ENCODE measurements at regions not wholly inside any gene's neighbourhood (a gene's known extent, or its start where the extent isn't known, plus 50 kb on each side); places are given as distances from the start of the nearest gene placed in this dataset.
A peak's percentile ranks its signal among the peaks of the same experiment; 100 is the strongest.
"Not testable (repeated sequence)": the region's sequence is repeated elsewhere in the genome, so short reads cannot be mapped to it uniquely, and the experiment has no call there.

GRCh38 chr2:62321380-62322289, 125.7 kb downstream of the B3GNT2 start:
- H3K4me1 Mint-ChIP-seq (ENCODE audit: low read depth): peaks cover 6% of the 10 kb centered on the region
- no peak for DNase-seq (ENCODE audit: low spot score)

GRCh38 chr2:62320657-62321357, 124.9 kb downstream of the B3GNT2 start:
- no peaks in the 10 kb centered on the region for H3K27me3 Mint-ChIP-seq (ENCODE audit: low read depth)
- peaks cover 10% of the 10 kb centered on the region for H3K9me3 Mint-ChIP-seq
- no peak overlapping the region for H3K4me3 Mint-ChIP-seq

More at GRCh38 chr2:62321380-62322289, 125.7 kb downstream of the B3GNT2 start:
- H3K27me3 Mint-ChIP-seq (ENCODE audit: low read depth): no peaks in the 10 kb centered on the region
- no peak overlapping the region for H3K4me3 Mint-ChIP-seq
- no peak overlapping the region for H3K27ac Mint-ChIP-seq
- peaks cover 12% of the 10 kb centered on the region for H3K9me3 Mint-ChIP-seq
- H3K36me3 Mint-ChIP-seq (ENCODE audit: low read depth): no peaks in the 10 kb centered on the region

GRCh38 chr2:62320137-62320536, 124.2 kb downstream of the B3GNT2 start:
- H3K4me1 Mint-ChIP-seq (ENCODE audit: low read depth); H3K9me3 Mint-ChIP-seq; H3K27ac Mint-ChIP-seq; DNase-seq (ENCODE audit: low spot score); H3K36me3 Mint-ChIP-seq (ENCODE audit: low read depth); H3K27me3 Mint-ChIP-seq (ENCODE audit: low read depth); H3K4me3 Mint-ChIP-seq: not testable (repeated sequence)

More at GRCh38 chr2:62320657-62321357, 124.9 kb downstream of the B3GNT2 start:
- no peak overlapping the region for H3K27ac Mint-ChIP-seq
- DNase-seq (ENCODE audit: low spot score): no peak
- H3K4me1 Mint-ChIP-seq (ENCODE audit: low read depth): peaks cover 6% of the 10 kb centered on the region
- H3K36me3 Mint-ChIP-seq (ENCODE audit: low read depth): no peaks in the 10 kb centered on the region

- no peak overlapping the region for H3K27ac Mint-ChIP-seq
- H3K4me1 Mint-ChIP-seq (ENCODE audit: low read depth): peaks cover 14% of the 10 kb centered on the region
- H3K27me3 Mint-ChIP-seq (ENCODE audit: low read depth): no peaks in the 10 kb centered on the region
- H3K4me3 Mint-ChIP-seq: no peak overlapping the region
- H3K9me3 Mint-ChIP-seq: no peaks in the 10 kb centered on the region
- no peaks in the 10 kb centered on the region for H3K36me3 Mint-ChIP-seq (ENCODE audit: low read depth)
- no peak for DNase-seq (ENCODE audit: low spot score)
These were observed 123.2 kb downstream of the B3GNT2 start for GRCh38 chr2:62319070-62319469.

- H3K27ac Mint-ChIP-seq: no peak overlapping the region
- peaks cover 23% of the 10 kb centered on the region for H3K4me1 Mint-ChIP-seq (ENCODE audit: low read depth)
- no peaks in the 10 kb centered on the region for H3K27me3 Mint-ChIP-seq (ENCODE audit: low read depth)
- H3K9me3 Mint-ChIP-seq: no peaks in the 10 kb centered on the region
- no peak overlapping the region for H3K4me3 Mint-ChIP-seq
- H3K36me3 Mint-ChIP-seq (ENCODE audit: low read depth): no peaks in the 10 kb centered on the region
- DNase-seq (ENCODE audit: low spot score): no peak
These were observed 119.6 kb downstream of the B3GNT2 start for GRCh38 chr2:62315476-62315875.

- H3K4me3 Mint-ChIP-seq: peak overlapping the region; percentile 61
These were observed 118.4 kb downstream of the B3GNT2 start for GRCh38 chr2:62314291-62314690.

GRCh38 chr2:62313449-62314227, 117.7 kb downstream of the B3GNT2 start:
- Mint-ChIP-seq H3K36me3 (ENCODE audit: low read depth) (no peaks in the 10 kb centered on the region), H3K4me3 (peak overlapping the region; percentile 61), H3K4me1 (ENCODE audit: low read depth) (peaks cover 35% of the 10 kb centered on the region), H3K27me3 (ENCODE audit: low read depth) (no peaks in the 10 kb centered on the region), H3K9me3 (no peaks in the 10 kb centered on the region), H3K27ac (peak overlapping the region; percentile 70)
- peak; percentile 39 for DNase-seq (ENCODE audit: low spot score)

More at GRCh38 chr2:62314291-62314690, 118.4 kb downstream of the B3GNT2 start:
- DNase-seq (ENCODE audit: low spot score): no peak
- H3K36me3 Mint-ChIP-seq (ENCODE audit: low read depth): no peaks in the 10 kb centered on the region
- peak overlapping the region; percentile 70 for H3K27ac Mint-ChIP-seq
- H3K9me3 Mint-ChIP-seq: no peaks in the 10 kb centered on the region
- no peaks in the 10 kb centered on the region for H3K27me3 Mint-ChIP-seq (ENCODE audit: low read depth)
- H3K4me1 Mint-ChIP-seq (ENCODE audit: low read depth): peaks cover 35% of the 10 kb centered on the region

- H3K4me3 Mint-ChIP-seq: peak overlapping the region; percentile 60
- no peaks in the 10 kb centered on the region for H3K27me3 Mint-ChIP-seq (ENCODE audit: low read depth)
- no peaks in the 10 kb centered on the region for H3K36me3 Mint-ChIP-seq (ENCODE audit: low read depth)
- H3K27ac Mint-ChIP-seq: peak overlapping the region; percentile 85
- H3K9me3 Mint-ChIP-seq: no peaks in the 10 kb centered on the region
- DNase-seq (ENCODE audit: low spot score): peak; percentile 27
- H3K4me1 Mint-ChIP-seq (ENCODE audit: low read depth): peaks cover 67% of the 10 kb centered on the region
These were observed 113.7 kb downstream of the B3GNT2 start for GRCh38 chr2:62309465-62310091.

GRCh38 chr2:62309081-62309464, 113.2 kb downstream of the B3GNT2 start:
- no peaks in the 10 kb centered on the region for H3K27me3 Mint-ChIP-seq (ENCODE audit: low read depth)
- H3K9me3 Mint-ChIP-seq: no peaks in the 10 kb centered on the region
- H3K4me1 Mint-ChIP-seq (ENCODE audit: low read depth): peaks cover 67% of the 10 kb centered on the region
- H3K4me3 Mint-ChIP-seq: no peak overlapping the region
- no peak for DNase-seq (ENCODE audit: low spot score)
- H3K36me3 Mint-ChIP-seq (ENCODE audit: low read depth): no peaks in the 10 kb centered on the region
- no peak overlapping the region for H3K27ac Mint-ChIP-seq

- Mint-ChIP-seq H3K27me3 (ENCODE audit: low read depth) (no peaks in the 10 kb centered on the region), H3K4me3 (peak overlapping the region; percentile 8), H3K27ac (peak overlapping the region; percentile 29), H3K4me1 (ENCODE audit: low read depth) (peaks cover 69% of the 10 kb centered on the region), H3K36me3 (ENCODE audit: low read depth) (no peaks in the 10 kb centered on the region), H3K9me3 (no peaks in the 10 kb centered on the region)
- DNase-seq (ENCODE audit: low spot score): no peak
These were observed 111.8 kb downstream of the B3GNT2 start for GRCh38 chr2:62307469-62308389.

- no peaks in the 10 kb centered on the region for H3K9me3 Mint-ChIP-seq
- DNase-seq (ENCODE audit: low spot score): peak; percentile 60
- H3K36me3 Mint-ChIP-seq (ENCODE audit: low read depth): no peaks in the 10 kb centered on the region
- peaks cover 72% of the 10 kb centered on the region for H3K4me1 Mint-ChIP-seq (ENCODE audit: low read depth)
- peaks cover 2% of the 10 kb centered on the region for H3K27me3 Mint-ChIP-seq (ENCODE audit: low read depth)
- H3K4me3 Mint-ChIP-seq: peak overlapping the region; percentile 53
- H3K27ac Mint-ChIP-seq: peak overlapping the region; percentile 29
These were observed 111.0 kb downstream of the B3GNT2 start for GRCh38 chr2:62306751-62307468.

Measured in T-helper 2 cell treated with Interferon-gamma antibody and Interleukin-4, amounts not matched to agents 5 μg/mL and 100 μg/mL, for 36 hours (primary cell).